ENCODE measurements at regions not wholly inside any gene's neighbourhood (a gene's known extent, or its start where the extent isn't known, plus 50 kb on each side); places are given as distances from the start of the nearest gene placed in this dataset.
"Not testable (repeated sequence)": the region's sequence is repeated elsewhere in the genome, so short reads cannot be mapped to it uniquely, and the experiment has no call there.

GRCh38 chr17:21558921-21559320, 133.4 kb upstream of the KCNJ18 start:
- DNase-seq, result not testable (repeated sequence)

GRCh38 chr17:21564262-21564661, 128.1 kb upstream of the KCNJ18 start:
- DNase-seq, result no peak

GRCh38 chr17:21564757-21565156, 127.6 kb upstream of the KCNJ18 start:
- not testable (repeated sequence) for DNase-seq

GRCh38 chr17:21570427-21570826, 121.9 kb upstream of the KCNJ18 start:
- DNase-seq, result not testable (repeated sequence)

- not testable (repeated sequence) for DNase-seq
Observed at GRCh38 chr17:21572148-21572547, 120.2 kb upstream of the KCNJ18 start.

GRCh38 chr17:21573271-21573960, 118.9 kb upstream of the KCNJ18 start:
- not testable (repeated sequence) for DNase-seq

- peak; percentile 79 for DNase-seq
Observed at GRCh38 chr17:21573961-21574610, 118.2 kb upstream of the KCNJ18 start.

- DNase-seq, result not testable (repeated sequence)
Observed at GRCh38 chr17:21574611-21575255, 117.6 kb upstream of the KCNJ18 start.

- DNase-seq, result not testable (repeated sequence)
Observed at GRCh38 chr17:21578783-21579182, 113.5 kb upstream of the KCNJ18 start.

GRCh38 chr17:21592774-21593173, 99.5 kb upstream of the KCNJ18 start:
- DNase-seq, result no peak

- not testable (repeated sequence) for DNase-seq
Observed at GRCh38 chr17:21593452-21594105, 98.7 kb upstream of the KCNJ18 start.

- DNase-seq, result no peak
Observed at GRCh38 chr17:21595086-21595485, 97.2 kb upstream of the KCNJ18 start.

GRCh38 chr17:21602176-21602575, 90.1 kb upstream of the KCNJ18 start:
- no peak for DNase-seq

- DNase-seq, result not testable (repeated sequence)
Observed at GRCh38 chr17:21603292-21603691, 89.0 kb upstream of the KCNJ18 start.

GRCh38 chr17:21611443-21611842, 80.9 kb upstream of the KCNJ18 start:
- DNase-seq, result not testable (repeated sequence)

GRCh38 chr17:21612123-21613070, 79.9 kb upstream of the KCNJ18 start:
- DNase-seq, result not testable (repeated sequence)

- DNase-seq, result no peak
Observed at GRCh38 chr17:21613071-21613429, 79.3 kb upstream of the KCNJ18 start.

- DNase-seq, result not testable (repeated sequence)
Observed at GRCh38 chr17:21626987-21627386, 65.3 kb upstream of the KCNJ18 start.
